ENCODE measurements at regions not wholly inside any gene's neighbourhood (a gene's known extent, or its start where the extent isn't known, plus 50 kb on each side); places are given as distances from the start of the nearest gene placed in this dataset.

DNA sequence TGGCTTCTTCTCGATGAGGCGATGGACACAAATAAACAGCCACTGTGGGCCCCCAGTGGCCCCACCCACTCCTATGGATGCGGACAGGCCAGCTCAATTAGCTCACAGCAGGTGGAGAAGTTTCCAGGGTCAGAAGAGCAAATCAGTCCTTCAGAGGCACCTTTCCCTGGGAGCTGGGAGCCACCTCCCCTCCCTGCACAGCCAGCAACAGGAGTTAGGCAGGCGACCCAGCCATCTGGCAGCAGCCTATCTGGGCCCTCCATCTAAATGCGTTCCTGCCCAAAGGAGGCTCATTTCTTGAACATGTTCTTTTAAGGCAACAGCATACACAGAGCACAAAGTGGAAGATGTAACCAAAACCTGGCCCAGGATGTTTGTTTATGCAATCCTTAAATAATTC, 211.9 kb upstream of the ARRDC4 start:
- no peak for DNase-seq

DNA sequence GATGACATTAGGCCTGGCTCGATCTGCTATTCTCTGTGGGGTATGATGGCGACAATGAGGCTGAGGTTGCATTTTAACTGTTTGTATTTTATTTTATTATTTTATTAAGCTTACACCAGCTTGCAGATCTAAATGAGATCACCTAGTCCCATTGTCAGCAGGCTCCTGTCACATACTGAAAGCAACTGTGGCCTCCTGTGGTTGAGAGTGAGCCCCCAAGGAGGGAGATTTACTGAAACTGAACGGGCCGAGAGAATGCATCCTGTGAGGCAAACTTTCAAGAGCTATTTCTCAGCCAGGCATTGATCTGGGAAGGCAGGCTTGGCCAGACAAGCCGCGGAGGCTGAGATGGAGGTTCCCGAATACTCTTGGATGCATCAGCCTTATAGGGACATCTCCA, 210.4 kb upstream of the ARRDC4 start:
- no peak for DNase-seq

- DNase-seq, result no peak
These were observed 204.8 kb upstream of the ARRDC4 start for GRCh38 chr15:97755726-97756125.

DNA sequence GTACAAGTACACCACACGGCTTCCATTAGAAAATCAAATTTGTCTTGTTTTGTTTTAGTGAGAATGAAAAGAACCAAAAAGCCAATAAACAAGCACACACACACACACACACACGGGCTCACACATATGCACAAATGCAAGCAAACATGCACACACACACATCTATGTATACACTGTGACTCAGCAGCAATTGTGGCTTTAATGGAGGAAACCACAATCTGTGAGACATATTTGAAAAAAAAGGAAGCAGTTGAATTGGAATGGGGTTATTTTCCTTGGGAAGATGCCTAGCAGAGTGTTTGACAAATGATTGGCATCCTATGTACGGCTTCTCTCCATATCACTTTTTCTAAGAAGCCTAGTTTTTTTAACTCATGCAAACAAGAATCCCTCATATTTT, 201.1 kb upstream of the ARRDC4 start:
- DNase-seq, result no peak

DNA sequence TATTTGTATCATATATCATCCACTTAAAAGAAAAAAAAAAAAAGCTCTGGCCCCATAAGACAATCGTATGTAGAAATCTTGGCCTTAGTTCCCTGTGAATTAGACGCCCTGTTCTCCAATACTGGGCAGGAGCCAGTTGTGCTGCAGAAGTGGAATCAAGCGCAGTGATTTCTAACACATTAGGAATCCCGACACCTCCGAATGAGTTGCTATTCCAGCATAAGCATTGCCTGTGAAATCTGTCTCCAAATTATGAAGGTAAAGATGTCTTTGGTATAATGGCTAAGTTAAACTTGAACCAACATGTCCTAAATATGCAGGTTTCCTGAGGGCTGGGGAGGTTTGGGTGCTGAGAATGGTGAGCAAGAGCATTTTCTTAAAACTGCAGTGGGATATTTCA, 199.4 kb upstream of the ARRDC4 start:
- DNase-seq, result no peak

DNA sequence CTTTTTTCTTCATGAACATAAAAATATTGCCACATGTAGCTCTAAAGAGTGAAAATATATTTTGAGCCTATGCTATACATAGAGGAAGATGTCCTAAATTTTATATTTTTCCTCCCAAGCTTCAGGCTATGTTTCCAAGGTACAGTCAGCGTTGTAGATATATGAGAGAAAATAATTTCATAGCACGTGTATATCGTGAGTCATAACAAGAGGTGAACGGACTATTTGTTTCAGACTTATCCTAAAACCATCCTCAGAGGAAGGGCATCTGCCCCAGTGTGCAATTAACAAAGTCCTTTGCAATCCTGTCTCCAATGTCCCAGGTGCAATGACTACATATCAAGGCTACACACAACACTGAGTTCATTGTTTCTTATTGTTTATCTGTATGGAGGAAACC, 177.3 kb upstream of the ARRDC4 start:
- no peak for DNase-seq

DNA sequence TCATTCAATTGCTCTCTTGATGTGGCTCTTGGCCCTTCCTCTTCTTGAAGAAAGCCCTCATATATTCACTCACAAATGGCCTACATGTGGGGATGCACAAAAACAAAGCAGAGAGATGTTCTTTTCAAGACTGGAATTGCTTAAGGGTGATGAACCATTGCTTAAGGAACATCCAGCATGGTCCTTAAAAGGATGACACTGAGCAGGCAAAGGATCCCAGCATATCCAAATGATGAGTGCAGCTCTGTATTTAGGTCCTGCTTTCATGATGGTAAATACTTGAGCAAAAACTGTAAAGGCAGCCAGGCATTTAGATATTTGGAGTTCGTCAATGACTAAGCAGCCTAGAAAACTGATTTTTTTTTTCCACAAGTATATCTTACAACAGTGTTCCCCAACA, 173.8 kb upstream of the ARRDC4 start:
- no peak for DNase-seq

DNA sequence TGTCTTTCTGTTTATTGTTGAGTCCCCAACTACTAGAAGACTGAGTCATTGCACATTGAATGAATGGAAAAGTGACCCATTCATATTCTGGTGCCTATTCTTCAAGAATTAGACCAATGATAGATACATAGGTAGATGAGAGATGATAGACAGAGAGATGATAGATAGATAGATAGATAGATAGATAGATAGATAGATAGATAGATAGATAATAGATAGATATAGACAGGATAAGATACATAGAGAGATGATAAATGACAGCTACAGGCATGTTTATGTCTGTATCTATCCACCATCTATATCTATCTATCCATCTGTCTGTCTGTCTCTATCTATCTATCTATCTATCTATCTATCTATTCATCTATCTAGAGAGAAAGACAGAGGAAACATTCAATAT, 170.3 kb upstream of the ARRDC4 start:
- DNase-seq, result no peak

DNA sequence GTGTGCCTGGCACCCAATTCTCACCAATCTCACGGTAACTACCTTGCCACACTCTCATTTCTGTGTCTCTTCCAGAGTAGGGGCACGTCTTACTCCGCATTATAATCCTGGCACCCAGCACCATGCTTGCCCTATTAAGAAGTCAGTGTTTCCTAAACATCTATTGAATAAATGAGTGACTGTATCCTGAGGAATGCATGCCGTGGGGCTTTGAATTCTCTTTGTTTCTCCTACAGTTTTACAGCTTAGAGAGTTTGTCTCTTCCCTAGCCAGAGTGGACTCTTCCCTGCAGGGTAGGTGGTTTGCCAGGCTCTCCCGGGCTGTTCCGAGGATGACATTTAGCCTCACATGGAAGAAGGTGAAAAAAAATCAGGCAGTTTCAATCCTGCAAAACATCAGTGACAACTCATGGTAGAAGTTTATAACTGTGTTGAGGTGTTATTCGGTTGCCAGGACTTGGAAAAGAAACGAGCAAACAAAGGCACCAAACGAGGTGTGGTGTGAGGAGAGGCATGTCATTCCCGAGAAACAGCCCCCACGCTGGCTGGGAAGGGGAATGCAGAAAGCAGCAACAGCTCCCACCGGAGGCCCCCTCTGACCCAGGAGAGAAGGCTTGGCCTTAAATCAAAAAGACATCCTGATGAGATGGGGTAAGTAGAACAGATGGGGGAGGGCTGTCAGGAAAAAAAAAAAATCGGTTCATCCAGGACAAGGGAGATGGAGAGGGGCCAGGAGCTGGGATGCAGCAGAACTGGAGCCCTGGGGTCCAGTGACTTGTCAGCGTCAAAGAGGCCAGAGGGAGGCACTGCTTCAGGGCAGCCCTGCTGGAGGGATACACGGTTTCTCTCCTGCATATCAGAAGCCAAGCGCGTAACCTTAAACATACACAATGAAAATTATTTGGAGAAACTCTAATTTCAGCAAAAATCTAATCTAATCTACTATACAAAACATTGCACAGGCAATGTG, 168.4 kb upstream of the ARRDC4 start:
- DNase-seq, result no peak

GRCh38 chr15:97804950-97805349, 155.6 kb upstream of the ARRDC4 start:
- DNase-seq, result no peak

DNA sequence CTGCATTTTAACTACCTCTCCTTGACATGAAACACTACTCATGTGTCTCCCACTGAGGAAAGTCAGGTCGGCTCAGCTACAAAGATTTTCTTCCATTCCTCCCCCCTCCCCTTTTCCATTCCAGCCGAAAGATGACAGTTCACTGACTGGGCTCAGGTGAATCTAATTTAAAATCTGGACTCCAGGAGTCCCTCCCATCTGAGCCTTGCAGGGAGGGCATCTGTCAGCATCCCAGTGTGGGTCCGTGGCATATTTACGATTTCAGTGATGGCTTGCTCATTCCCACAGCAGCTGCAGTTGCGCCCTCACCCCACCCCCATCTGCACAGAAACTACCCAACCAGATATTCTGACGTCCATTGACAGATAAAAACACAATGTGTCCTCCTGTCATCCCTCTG, 153.7 kb upstream of the ARRDC4 start:
- DNase-seq, result no peak

GRCh38 chr15:97815835-97816234, 144.7 kb upstream of the ARRDC4 start:
- no peak for DNase-seq

GRCh38 chr15:97817276-97817890, 143.1 kb upstream of the ARRDC4 start:
- DNase-seq, result no peak

DNA sequence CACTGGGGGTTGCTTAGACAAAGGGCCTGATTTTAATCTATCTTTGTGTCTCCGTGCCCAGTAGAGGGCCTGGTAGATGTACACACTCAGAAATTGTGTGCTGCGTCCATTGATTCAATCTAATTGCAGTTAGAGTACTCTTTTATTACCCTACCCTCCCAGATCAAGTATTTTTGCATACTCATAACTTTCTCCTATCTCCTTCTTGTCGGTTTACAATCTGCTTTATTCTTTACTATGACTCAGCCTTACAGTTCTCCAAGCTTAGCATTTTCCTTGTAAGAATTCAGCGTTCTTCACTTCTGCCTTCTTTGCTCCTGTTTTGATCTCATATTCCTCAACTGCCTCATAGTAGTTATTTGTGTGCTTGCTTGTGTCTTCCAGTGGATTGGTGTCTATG, 124.5 kb upstream of the ARRDC4 start:
- DNase-seq, result no peak

GRCh38 chr15:97837896-97838295, 122.6 kb upstream of the ARRDC4 start:
- no peak for DNase-seq

GRCh38 chr15:97838606-97839210, 121.8 kb upstream of the ARRDC4 start:
- no peak for DNase-seq

- DNase-seq, result no peak
These were observed 120.0 kb upstream of the ARRDC4 start for GRCh38 chr15:97840501-97840900.

GRCh38 chr15:97841558-97841957, 118.9 kb upstream of the ARRDC4 start:
- DNase-seq, result no peak

GRCh38 chr15:97849183-97849582, 111.3 kb upstream of the ARRDC4 start:
- DNase-seq, result no peak

- no peak for DNase-seq
These were observed 102.2 kb upstream of the ARRDC4 start for GRCh38 chr15:97858296-97858695.

GRCh38 chr15:97861529-97862260, 98.8 kb upstream of the ARRDC4 start:
- DNase-seq, result no peak

GRCh38 chr15:97866959-97867358, 93.5 kb upstream of the ARRDC4 start:
- no peak for DNase-seq

GRCh38 chr15:97867870-97868269, 92.6 kb upstream of the ARRDC4 start:
- DNase-seq, result no peak
